Body of pancreas (tissue), 4 donors: ENCODE measurements at regions not wholly inside any gene's neighbourhood (a gene's known extent, or its start where the extent isn't known, plus 50 kb on each side); places are given as distances from the start of the nearest gene placed in this dataset.

Experiments
- CTCF ChIP-seq, 7 experiments: fragments of 450-650 bp in 4 of 7; fragments of 200-600 bp in 3 of 7; sonication (generic) in 3 of 7; IDR thresholded peaks; one replicate each; pipeline ENCODE4 v1.5.1; 2016 to 2019; ENCODE audit warnings: antibody characterized with exemption in 7 of 7
- POLR2A ChIP-seq, 3 donors: fragments of 450-650 bp; IDR thresholded peaks; one replicate each; pipeline ENCODE4 v1.6.1; 2016; ENCODE audit warnings: antibody characterized with exemption in 3 of 3, mild to moderate bottlenecking in 2 of 3

- TF ChIP-seq POLR2A (IDR thresholded peaks at IDR 0.05) (no peak), CTCF (IDR thresholded peaks at IDR 0.05) (no peak)
Measured at GRCh38 chr9:13502484-13502883, 223.0 kb upstream of the MPDZ start.
